ENCODE measurements at regions not wholly inside any gene's neighbourhood (a gene's known extent, or its start where the extent isn't known, plus 50 kb on each side); places are given as distances from the start of the nearest gene placed in this dataset.
"Not testable (repeated sequence)": the region's sequence is repeated elsewhere in the genome, so short reads cannot be mapped to it uniquely, and the experiment has no call there.

GRCh38 chr18:44359741-44360140 lies 320.9 kb upstream of the SETBP1 start:
- not testable (repeated sequence) for DNase-seq

- DNase-seq = not testable (repeated sequence)
Measured at GRCh38 chr18:44362213-44362612, 318.5 kb upstream of the SETBP1 start.

GRCh38 chr18:44370861-44371260 lies 309.8 kb upstream of the SETBP1 start:
- DNase-seq = no peak

- DNase-seq = no peak
Measured at GRCh38 chr18:44374966-44375365, 305.7 kb upstream of the SETBP1 start.

GRCh38 chr18:44386401-44386800 lies 294.3 kb upstream of the SETBP1 start:
- no peak for DNase-seq

GRCh38 chr18:44388329-44388728 lies 292.4 kb upstream of the SETBP1 start:
- no peak for DNase-seq

GRCh38 chr18:44392933-44393332 lies 287.8 kb upstream of the SETBP1 start:
- DNase-seq = no peak

- no peak for DNase-seq
Measured at GRCh38 chr18:44393406-44393805, 287.3 kb upstream of the SETBP1 start.

- no peak for DNase-seq
Measured at GRCh38 chr18:44396550-44396949, 284.1 kb upstream of the SETBP1 start.

GRCh38 chr18:44409071-44409470 lies 271.6 kb upstream of the SETBP1 start:
- no peak for DNase-seq

GRCh38 chr18:44409515-44409914 lies 271.2 kb upstream of the SETBP1 start:
- no peak for DNase-seq

- DNase-seq = no peak
Measured at GRCh38 chr18:44410740-44411139, 269.9 kb upstream of the SETBP1 start.

- no peak for DNase-seq
Measured at GRCh38 chr18:44411262-44411905, 269.3 kb upstream of the SETBP1 start.

- DNase-seq = no peak
Measured at GRCh38 chr18:44411976-44412375, 268.7 kb upstream of the SETBP1 start.

GRCh38 chr18:44423814-44424644 lies 256.7 kb upstream of the SETBP1 start:
- no peak for DNase-seq

GRCh38 chr18:44424645-44425035 lies 256.0 kb upstream of the SETBP1 start:
- DNase-seq = no peak

GRCh38 chr18:44425161-44425560 lies 255.5 kb upstream of the SETBP1 start:
- no peak for DNase-seq

- DNase-seq = no peak
Measured at GRCh38 chr18:44437603-44438002, 243.1 kb upstream of the SETBP1 start.

GRCh38 chr18:44450226-44450625 lies 230.5 kb upstream of the SETBP1 start:
- no peak for DNase-seq

- DNase-seq = no peak
Measured at GRCh38 chr18:44452346-44452745, 228.3 kb upstream of the SETBP1 start.

GRCh38 chr18:44453505-44453904 lies 227.2 kb upstream of the SETBP1 start:
- DNase-seq = no peak

GRCh38 chr18:44458777-44459176 lies 221.9 kb upstream of the SETBP1 start:
- DNase-seq = no peak

GRCh38 chr18:44464398-44465180 lies 216.1 kb upstream of the SETBP1 start:
- DNase-seq = no peak

- DNase-seq = no peak
Measured at GRCh38 chr18:44465381-44465841, 215.3 kb upstream of the SETBP1 start.

Measured in stimulated activated CD8-positive, alpha-beta memory T cell treated with anti-CD3 and anti-CD28 coated beads, Interleukin-4, amount 100 ng/mL, for 48 hours (primary cell).